ENCODE measurements at regions not wholly inside any gene's neighbourhood (a gene's known extent, or its start where the extent isn't known, plus 50 kb on each side); places are given as distances from the start of the nearest gene placed in this dataset.

GRCh38 chr1:190001187-190001586 is 476.5 kb downstream of the BRINP3 start:
- H3K9me3 ChIP-seq (ENCODE audit: control insufficient read depth in 4 of 4, low read length in 3 of 4), result no peaks in the 10 kb centered on the region
- H3K4me1 ChIP-seq (ENCODE audit: control insufficient read depth in 4 of 4, insufficient read depth in 4 of 4, low read length in 3 of 4), result no peaks in the 10 kb centered on the region
- H3K4me3 ChIP-seq (ENCODE audit: low read depth in 1 of 3, low read length in 3 of 3), result no peak overlapping the region
- no peaks in the 10 kb centered on the region for H3K36me3 ChIP-seq (ENCODE audit: control insufficient read depth in 4 of 4, insufficient read depth in 3 of 4, low read depth in 1 of 4, low read length in 3 of 4)
- no peak overlapping the region for H3K27ac ChIP-seq (ENCODE audit: low read depth in 1 of 2, low read length in 2 of 2)
- no peak overlapping the region for H3K9ac ChIP-seq (ENCODE audit: low read depth in 1 of 2, low read length in 2 of 2)
- no peaks in the 10 kb centered on the region for H3K27me3 ChIP-seq (ENCODE audit: control insufficient read depth in 4 of 4, insufficient read depth in 4 of 4, low read length in 3 of 4)
- 82% methylated on average over 2 of the region's 2 CpGs for WGBS
- DNase-seq (ENCODE audit: low spot score), result no peak
- TF ChIP-seq RAD21 (IDR thresholded peaks at IDR 0.05) (no peak), TAF1 (conservative IDR thresholded peaks at IDR 0.05) (no peak), RXRA (IDR thresholded peaks at IDR 0.05) (no peak), MAX (IDR thresholded peaks at IDR 0.05) (no peak), HNF4G (IDR thresholded peaks at IDR 0.05) (no peak), EGR1 (IDR thresholded peaks at IDR 0.05; ENCODE audit: low read depth in 2 of 2) (no peak), ZBTB33 (IDR thresholded peaks at IDR 0.05) (no peak), YY1 (IDR thresholded peaks at IDR 0.05) (no peak), FOXA1 (IDR thresholded peaks at IDR 0.05) (no peak), GABPA (IDR thresholded peaks at IDR 0.05 in 1 of 2, conservative IDR thresholded peaks at IDR 0.05 in 1 of 2) (no peak), SP1 (IDR thresholded peaks at IDR 0.05) (no peak)
- TF ChIP-seq, protein P1, sequence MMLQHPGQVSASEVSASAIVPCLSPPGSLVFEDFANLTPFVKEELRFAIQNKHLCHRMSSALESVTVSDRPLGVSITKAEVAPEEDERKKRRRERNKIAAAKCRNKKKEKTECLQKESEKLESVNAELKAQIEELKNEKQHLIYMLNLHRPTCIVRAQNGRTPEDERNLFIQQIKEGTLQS (IDR thresholded peaks at IDR 0.05), result no peak

DNA sequence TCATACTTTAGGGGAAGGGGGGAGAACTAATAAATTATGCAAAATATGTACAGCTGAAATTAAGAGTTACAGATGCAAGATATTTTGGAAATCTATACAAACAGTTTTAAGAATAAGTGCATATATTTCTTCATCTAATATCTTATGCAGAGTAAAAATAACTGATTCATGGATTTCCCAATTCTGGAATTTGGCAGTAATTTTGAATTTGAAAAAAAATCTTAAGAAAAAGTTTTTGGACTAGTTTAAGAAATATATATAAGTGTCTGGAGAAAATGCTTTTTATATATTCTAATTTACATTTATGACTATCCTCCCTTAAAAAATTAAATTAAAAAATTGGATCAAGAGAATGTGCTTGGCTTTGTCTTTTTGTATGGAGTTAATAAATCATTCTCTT is 474.3 kb downstream of the BRINP3 start:
- no peaks in the 10 kb centered on the region for H3K4me1 ChIP-seq (ENCODE audit: control insufficient read depth in 4 of 4, insufficient read depth in 4 of 4, low read length in 3 of 4)
- H3K27ac ChIP-seq (ENCODE audit: low read depth in 1 of 2, low read length in 2 of 2), result no peak overlapping the region
- H3K9ac ChIP-seq (ENCODE audit: low read depth in 1 of 2, low read length in 2 of 2), result no peak overlapping the region
- H3K4me3 ChIP-seq (ENCODE audit: low read depth in 1 of 3, low read length in 3 of 3), result no peak overlapping the region
- H3K36me3 ChIP-seq (ENCODE audit: control insufficient read depth in 4 of 4, insufficient read depth in 3 of 4, low read depth in 1 of 4, low read length in 3 of 4), result no peaks in the 10 kb centered on the region
- no peaks in the 10 kb centered on the region for H3K27me3 ChIP-seq (ENCODE audit: control insufficient read depth in 4 of 4, insufficient read depth in 4 of 4, low read length in 3 of 4)
- no peaks in the 10 kb centered on the region for H3K9me3 ChIP-seq (ENCODE audit: control insufficient read depth in 4 of 4, low read length in 3 of 4)
- TF ChIP-seq RXRA (IDR thresholded peaks at IDR 0.05) (no peak), ZBTB33 (IDR thresholded peaks at IDR 0.05) (no peak), SP1 (IDR thresholded peaks at IDR 0.05) (no peak), HNF4G (IDR thresholded peaks at IDR 0.05) (no peak), EGR1 (IDR thresholded peaks at IDR 0.05; ENCODE audit: low read depth in 2 of 2) (no peak), YY1 (IDR thresholded peaks at IDR 0.05) (no peak), HNF4A (conservative IDR thresholded peaks at IDR 0.05) (no peak), MAX (IDR thresholded peaks at IDR 0.05) (no peak), CTCF (IDR thresholded peaks at IDR 0.05; ENCODE audit: low read depth, low read length, missing input control) (no peak), JUND (IDR thresholded peaks at IDR 0.05) (no peak), FOXA2 (IDR thresholded peaks at IDR 0.05) (no peak), RAD21 (IDR thresholded peaks at IDR 0.05) (no peak)
- TF ChIP-seq, protein P1 (IDR thresholded peaks at IDR 0.05), result no peak
- TF ChIP-seq, protein P2, sequence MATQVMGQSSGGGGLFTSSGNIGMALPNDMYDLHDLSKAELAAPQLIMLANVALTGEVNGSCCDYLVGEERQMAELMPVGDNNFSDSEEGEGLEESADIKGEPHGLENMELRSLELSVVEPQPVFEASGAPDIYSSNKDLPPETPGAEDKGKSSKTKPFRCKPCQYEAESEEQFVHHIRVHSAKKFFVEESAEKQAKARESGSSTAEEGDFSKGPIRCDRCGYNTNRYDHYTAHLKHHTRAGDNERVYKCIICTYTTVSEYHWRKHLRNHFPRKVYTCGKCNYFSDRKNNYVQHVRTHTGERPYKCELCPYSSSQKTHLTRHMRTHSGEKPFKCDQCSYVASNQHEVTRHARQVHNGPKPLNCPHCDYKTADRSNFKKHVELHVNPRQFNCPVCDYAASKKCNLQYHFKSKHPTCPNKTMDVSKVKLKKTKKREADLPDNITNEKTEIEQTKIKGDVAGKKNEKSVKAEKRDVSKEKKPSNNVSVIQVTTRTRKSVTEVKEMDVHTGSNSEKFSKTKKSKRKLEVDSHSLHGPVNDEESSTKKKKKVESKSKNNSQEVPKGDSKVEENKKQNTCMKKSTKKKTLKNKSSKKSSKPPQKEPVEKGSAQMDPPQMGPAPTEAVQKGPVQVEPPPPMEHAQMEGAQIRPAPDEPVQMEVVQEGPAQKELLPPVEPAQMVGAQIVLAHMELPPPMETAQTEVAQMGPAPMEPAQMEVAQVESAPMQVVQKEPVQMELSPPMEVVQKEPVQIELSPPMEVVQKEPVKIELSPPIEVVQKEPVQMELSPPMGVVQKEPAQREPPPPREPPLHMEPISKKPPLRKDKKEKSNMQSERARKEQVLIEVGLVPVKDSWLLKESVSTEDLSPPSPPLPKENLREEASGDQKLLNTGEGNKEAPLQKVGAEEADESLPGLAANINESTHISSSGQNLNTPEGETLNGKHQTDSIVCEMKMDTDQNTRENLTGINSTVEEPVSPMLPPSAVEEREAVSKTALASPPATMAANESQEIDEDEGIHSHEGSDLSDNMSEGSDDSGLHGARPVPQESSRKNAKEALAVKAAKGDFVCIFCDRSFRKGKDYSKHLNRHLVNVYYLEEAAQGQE (IDR thresholded peaks at IDR 0.05), result no peak
- DNase-seq (ENCODE audit: low spot score), result no peak

Measured in liver (tissue), 8 donors.